ENCODE measurements at regions not wholly inside any gene's neighbourhood (a gene's known extent, or its start where the extent isn't known, plus 50 kb on each side); places are given as distances from the start of the nearest gene placed in this dataset.

DNA sequence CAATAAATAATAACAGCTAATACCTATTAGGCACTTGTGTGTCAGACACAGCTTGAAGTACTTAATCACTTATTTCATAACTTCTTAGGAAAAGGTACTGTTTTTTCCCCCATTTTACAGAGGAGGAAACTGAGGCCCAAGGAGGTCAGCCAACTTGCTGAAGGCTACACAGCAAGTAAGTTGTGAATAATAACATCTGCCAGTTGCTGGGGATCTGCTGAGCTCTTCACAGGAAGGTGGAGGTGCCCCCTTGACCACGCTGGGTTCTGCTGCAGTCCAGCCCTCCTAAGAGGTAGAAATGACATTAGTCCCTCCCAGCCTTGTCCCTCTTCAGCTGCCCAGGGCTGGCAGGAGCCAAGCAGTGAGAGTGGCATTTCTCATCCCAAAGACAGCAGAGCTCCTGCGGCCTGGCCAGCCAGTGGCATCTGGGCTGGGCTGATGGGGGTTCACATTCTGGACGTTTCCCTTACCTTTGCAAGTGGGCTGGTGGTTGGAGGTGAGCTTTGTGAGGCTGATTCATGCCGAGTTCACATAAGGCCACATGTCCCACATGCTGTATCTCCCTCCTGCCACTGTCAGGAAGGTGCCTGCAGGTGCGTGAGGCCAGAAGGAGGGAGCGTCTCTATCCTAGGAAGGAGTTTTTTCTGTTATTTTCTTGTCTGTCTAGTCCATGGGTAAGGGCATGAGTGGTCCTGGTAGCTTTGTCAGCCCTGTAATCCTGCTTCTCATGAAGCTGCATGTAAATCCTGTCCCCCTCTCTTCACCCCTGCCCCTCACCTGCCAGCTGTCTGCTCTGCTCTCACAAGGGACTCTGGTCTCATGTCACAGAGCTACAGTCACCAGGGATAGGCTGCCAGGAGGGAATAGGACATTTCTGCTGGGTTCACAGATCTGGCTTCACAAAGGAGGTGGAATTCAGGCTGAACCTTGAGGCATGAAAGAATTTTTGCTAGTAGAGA, 171.7 kb downstream of the MACROH2A1 start:
- TF ChIP-seq, protein P1, sequence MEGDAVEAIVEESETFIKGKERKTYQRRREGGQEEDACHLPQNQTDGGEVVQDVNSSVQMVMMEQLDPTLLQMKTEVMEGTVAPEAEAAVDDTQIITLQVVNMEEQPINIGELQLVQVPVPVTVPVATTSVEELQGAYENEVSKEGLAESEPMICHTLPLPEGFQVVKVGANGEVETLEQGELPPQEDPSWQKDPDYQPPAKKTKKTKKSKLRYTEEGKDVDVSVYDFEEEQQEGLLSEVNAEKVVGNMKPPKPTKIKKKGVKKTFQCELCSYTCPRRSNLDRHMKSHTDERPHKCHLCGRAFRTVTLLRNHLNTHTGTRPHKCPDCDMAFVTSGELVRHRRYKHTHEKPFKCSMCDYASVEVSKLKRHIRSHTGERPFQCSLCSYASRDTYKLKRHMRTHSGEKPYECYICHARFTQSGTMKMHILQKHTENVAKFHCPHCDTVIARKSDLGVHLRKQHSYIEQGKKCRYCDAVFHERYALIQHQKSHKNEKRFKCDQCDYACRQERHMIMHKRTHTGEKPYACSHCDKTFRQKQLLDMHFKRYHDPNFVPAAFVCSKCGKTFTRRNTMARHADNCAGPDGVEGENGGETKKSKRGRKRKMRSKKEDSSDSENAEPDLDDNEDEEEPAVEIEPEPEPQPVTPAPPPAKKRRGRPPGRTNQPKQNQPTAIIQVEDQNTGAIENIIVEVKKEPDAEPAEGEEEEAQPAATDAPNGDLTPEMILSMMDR (IDR thresholded peaks at IDR 0.05; ENCODE audit: borderline replicate concordance, extremely low read depth, low read length, poor library complexity, severe bottlenecking), result no peak
- no peak for TF ChIP-seq EZH2 (IDR thresholded peaks at IDR 0.05; ENCODE audit: borderline replicate concordance, low read depth, low read length, severe bottlenecking)
